ENCODE measurements at regions not wholly inside any gene's neighbourhood (a gene's known extent, or its start where the extent isn't known, plus 50 kb on each side); places are given as distances from the start of the nearest gene placed in this dataset.

- DNase-seq (ENCODE audit: low spot score), result no peak
- H3K27ac Mint-ChIP-seq (ENCODE audit: unreplicated experiment), result no peak overlapping the region
- H3K4me3 Mint-ChIP-seq (ENCODE audit: unreplicated experiment), result no peak overlapping the region
- no peaks in the 10 kb centered on the region for H3K27me3 Mint-ChIP-seq (ENCODE audit: low read depth)
- H3K4me1 Mint-ChIP-seq (ENCODE audit: low read depth), result peaks cover 31% of the 10 kb centered on the region
- no peak for TF ChIP-seq CTCF (IDR thresholded peaks at IDR 0.05)
- H3K36me3 Mint-ChIP-seq (ENCODE audit: low read depth), result no peaks in the 10 kb centered on the region
- peaks cover 4% of the 10 kb centered on the region for H3K9me3 Mint-ChIP-seq (ENCODE audit: low read depth)
These were observed 169.8 kb upstream of the MEOX2 start for GRCh38 chr7:15856311-15856710.

GRCh38 chr7:15855525-15856109 is 169.1 kb upstream of the MEOX2 start:
- H3K36me3 Mint-ChIP-seq (ENCODE audit: low read depth), result no peaks in the 10 kb centered on the region
- peaks cover 4% of the 10 kb centered on the region for H3K9me3 Mint-ChIP-seq (ENCODE audit: low read depth)
- peaks cover 29% of the 10 kb centered on the region for H3K4me1 Mint-ChIP-seq (ENCODE audit: low read depth)
- no peak overlapping the region for H3K27ac Mint-ChIP-seq (ENCODE audit: unreplicated experiment)
- no peak for TF ChIP-seq CTCF (IDR thresholded peaks at IDR 0.05)
- DNase-seq (ENCODE audit: low spot score), result no peak
- H3K4me3 Mint-ChIP-seq (ENCODE audit: unreplicated experiment), result no peak overlapping the region
- H3K27me3 Mint-ChIP-seq (ENCODE audit: low read depth), result no peaks in the 10 kb centered on the region

- no peak for TF ChIP-seq CTCF (IDR thresholded peaks at IDR 0.05)
- H3K9me3 Mint-ChIP-seq (ENCODE audit: low read depth), result peaks cover 4% of the 10 kb centered on the region
- no peaks in the 10 kb centered on the region for H3K36me3 Mint-ChIP-seq (ENCODE audit: low read depth)
- no peak overlapping the region for H3K27ac Mint-ChIP-seq (ENCODE audit: unreplicated experiment)
- DNase-seq (ENCODE audit: low spot score), result no peak
- no peak overlapping the region for H3K4me3 Mint-ChIP-seq (ENCODE audit: unreplicated experiment)
- no peaks in the 10 kb centered on the region for H3K27me3 Mint-ChIP-seq (ENCODE audit: low read depth)
- peaks cover 29% of the 10 kb centered on the region for H3K4me1 Mint-ChIP-seq (ENCODE audit: low read depth)
These were observed 168.5 kb upstream of the MEOX2 start for GRCh38 chr7:15854841-15855524.

- DNase-seq (ENCODE audit: low spot score), result no peak
- H3K9me3 Mint-ChIP-seq (ENCODE audit: low read depth), result no peaks in the 10 kb centered on the region
- H3K4me3 Mint-ChIP-seq (ENCODE audit: unreplicated experiment), result no peak overlapping the region
- H3K27me3 Mint-ChIP-seq (ENCODE audit: low read depth), result no peaks in the 10 kb centered on the region
- H3K36me3 Mint-ChIP-seq (ENCODE audit: low read depth), result no peaks in the 10 kb centered on the region
- H3K27ac Mint-ChIP-seq (ENCODE audit: unreplicated experiment), result peak overlapping the region; percentile 5
- TF ChIP-seq CTCF (IDR thresholded peaks at IDR 0.05), result no peak
- peaks cover 29% of the 10 kb centered on the region for H3K4me1 Mint-ChIP-seq (ENCODE audit: low read depth)
These were observed 167.5 kb upstream of the MEOX2 start for GRCh38 chr7:15853832-15854470.

- Mint-ChIP-seq H3K27ac (ENCODE audit: unreplicated experiment) (no peak overlapping the region), H3K36me3 (ENCODE audit: low read depth) (no peaks in the 10 kb centered on the region), H3K4me1 (ENCODE audit: low read depth) (peaks cover 26% of the 10 kb centered on the region), H3K27me3 (ENCODE audit: low read depth) (no peaks in the 10 kb centered on the region), H3K4me3 (ENCODE audit: unreplicated experiment) (no peak overlapping the region), H3K9me3 (ENCODE audit: low read depth) (no peaks in the 10 kb centered on the region)
- no peak for DNase-seq (ENCODE audit: low spot score)
- TF ChIP-seq CTCF (IDR thresholded peaks at IDR 0.05), result no peak
These were observed 164.7 kb upstream of the MEOX2 start for GRCh38 chr7:15851201-15851600.

Measured in chondrocyte (in vitro differentiated cells).